ENCODE measurements at regions not wholly inside any gene's neighbourhood (a gene's known extent, or its start where the extent isn't known, plus 50 kb on each side); places are given as distances from the start of the nearest gene placed in this dataset.

DNA sequence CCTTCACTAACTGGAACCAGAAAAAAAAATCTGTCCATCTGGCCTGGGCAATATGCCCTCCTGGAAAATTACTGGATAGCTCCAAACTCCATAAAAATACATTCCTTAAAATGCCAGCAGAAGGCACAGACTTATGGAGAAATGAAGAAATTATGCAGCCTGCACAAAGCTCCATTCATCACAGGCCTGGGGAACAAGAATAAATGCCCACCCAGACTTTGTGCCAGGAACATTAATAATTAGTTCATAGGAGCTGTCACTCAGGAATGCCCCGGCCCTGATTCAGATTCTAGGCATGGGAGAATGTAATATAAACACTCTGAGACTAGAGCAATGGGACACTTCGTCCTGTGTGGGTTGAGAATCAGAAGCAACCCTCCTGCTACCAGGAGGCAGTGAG is 199.3 kb downstream of the OTOR start:
- H3K4me1 ChIP-seq (ENCODE audit: insufficient read depth, low read length): peaks cover 8% of the 10 kb centered on the region; the same call in 1 of the 2 replicates
- H3K9me3 ChIP-seq (ENCODE audit: control insufficient read depth, low read depth, low read length): no peaks in the 10 kb centered on the region
- no peak overlapping the region for H2BK20ac ChIP-seq (ENCODE audit: low read depth, low read length, poor library complexity, severe bottlenecking)
- peaks cover 26 to 33% of the 10 kb centered on the region in 2 experiments for H3K4me1 Mint-ChIP-seq
- peaks cover 9% of the 10 kb centered on the region in 2 experiments; a peak in 4 of 5 replicates for H3K9me3 Mint-ChIP-seq
- H3K23me2 ChIP-seq (ENCODE audit: insufficient read length, low read depth, low read length, poor library complexity, severe bottlenecking): no peaks in the 10 kb centered on the region
- no peak overlapping the region for H2AK5ac ChIP-seq (ENCODE audit: insufficient read length, low read length)
- H4K5ac ChIP-seq (ENCODE audit: insufficient read length, low read depth, low read length): no peak overlapping the region
- H3K27ac Mint-ChIP-seq: no peak overlapping the region
- H2BK12ac ChIP-seq (ENCODE audit: insufficient read length, low read depth, low read length): no peak overlapping the region
- no peak for DNase-seq
- TF ChIP-seq, protein P1, sequence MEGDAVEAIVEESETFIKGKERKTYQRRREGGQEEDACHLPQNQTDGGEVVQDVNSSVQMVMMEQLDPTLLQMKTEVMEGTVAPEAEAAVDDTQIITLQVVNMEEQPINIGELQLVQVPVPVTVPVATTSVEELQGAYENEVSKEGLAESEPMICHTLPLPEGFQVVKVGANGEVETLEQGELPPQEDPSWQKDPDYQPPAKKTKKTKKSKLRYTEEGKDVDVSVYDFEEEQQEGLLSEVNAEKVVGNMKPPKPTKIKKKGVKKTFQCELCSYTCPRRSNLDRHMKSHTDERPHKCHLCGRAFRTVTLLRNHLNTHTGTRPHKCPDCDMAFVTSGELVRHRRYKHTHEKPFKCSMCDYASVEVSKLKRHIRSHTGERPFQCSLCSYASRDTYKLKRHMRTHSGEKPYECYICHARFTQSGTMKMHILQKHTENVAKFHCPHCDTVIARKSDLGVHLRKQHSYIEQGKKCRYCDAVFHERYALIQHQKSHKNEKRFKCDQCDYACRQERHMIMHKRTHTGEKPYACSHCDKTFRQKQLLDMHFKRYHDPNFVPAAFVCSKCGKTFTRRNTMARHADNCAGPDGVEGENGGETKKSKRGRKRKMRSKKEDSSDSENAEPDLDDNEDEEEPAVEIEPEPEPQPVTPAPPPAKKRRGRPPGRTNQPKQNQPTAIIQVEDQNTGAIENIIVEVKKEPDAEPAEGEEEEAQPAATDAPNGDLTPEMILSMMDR (conservative IDR thresholded peaks at IDR 0.05): no peak
- H3K56ac ChIP-seq (ENCODE audit: insufficient read length, low read depth, low read length): no peak overlapping the region
- H3K9ac ChIP-seq (ENCODE audit: extremely low read depth, insufficient read length, low read length): no peak overlapping the region
- no peak overlapping the region for H3K27ac ChIP-seq (ENCODE audit: insufficient read length, low read depth, low read length)
- H3T11ph ChIP-seq (ENCODE audit: low read length): no peak overlapping the region
- H3K23ac ChIP-seq (ENCODE audit: insufficient read length, low read depth, low read length): no peak overlapping the region
- H4K20me1 ChIP-seq (ENCODE audit: control insufficient read depth, insufficient read depth, insufficient read length): no peaks in the 10 kb centered on the region
- H2BK5ac ChIP-seq (ENCODE audit: insufficient read length, low read length): no peak overlapping the region
- H3K4me3 Mint-ChIP-seq: no peak overlapping the region
- no peaks in the 10 kb centered on the region for H3K27me3 Mint-ChIP-seq (ENCODE audit: low read depth)
- no peak overlapping the region for H3K18ac ChIP-seq (ENCODE audit: insufficient read length, low read depth, low read length)
- no peaks in the 10 kb centered on the region for H3K79me1 ChIP-seq (ENCODE audit: insufficient read depth, low read depth, low read length, poor library complexity, severe bottlenecking)
- H4K8ac ChIP-seq (replicated peaks; ENCODE audit: insufficient read length, low read depth, low read length): no peak overlapping the region
- no peaks in the 10 kb centered on the region for H3K79me2 ChIP-seq (ENCODE audit: insufficient read depth, low read length)
- H3K4ac ChIP-seq (ENCODE audit: low read depth, low read length): no peak overlapping the region
- no peak overlapping the region for H3K4me2 ChIP-seq (ENCODE audit: insufficient read depth, insufficient read length, low read length)
- no peaks in the 10 kb centered on the region for H3K27me3 ChIP-seq (ENCODE audit: insufficient read depth, low read length)
- no peak overlapping the region for H2BK120ac ChIP-seq (ENCODE audit: low read depth, low read length, poor library complexity, severe bottlenecking)
- no CpG with 5 or more reads among the region's 2 CpGs for WGBS (ENCODE audit: extremely low coverage, insufficient read length, low lambda C conversion rate)
- H3K14ac ChIP-seq (ENCODE audit: insufficient read depth, low read length): no peak overlapping the region
- H4K91ac ChIP-seq (ENCODE audit: insufficient read length, low read depth, low read length): no peak overlapping the region
- peaks cover 2 to 14% (median 2%) of the 10 kb centered on the region in 3 experiments; a peak in 4 of 7 replicates for H3K36me3 Mint-ChIP-seq (ENCODE audit: insufficient read depth in 1 of 3, low read depth in 3 of 3)
- H2AFZ ChIP-seq (ENCODE audit: low read length): no peak overlapping the region
- H2BK15ac ChIP-seq (ENCODE audit: low read depth, low read length): no peak overlapping the region

Data from H9 (cell line).